ENCODE measurements at regions not wholly inside any gene's neighbourhood (a gene's known extent, or its start where the extent isn't known, plus 50 kb on each side); places are given as distances from the start of the nearest gene placed in this dataset.

DNA sequence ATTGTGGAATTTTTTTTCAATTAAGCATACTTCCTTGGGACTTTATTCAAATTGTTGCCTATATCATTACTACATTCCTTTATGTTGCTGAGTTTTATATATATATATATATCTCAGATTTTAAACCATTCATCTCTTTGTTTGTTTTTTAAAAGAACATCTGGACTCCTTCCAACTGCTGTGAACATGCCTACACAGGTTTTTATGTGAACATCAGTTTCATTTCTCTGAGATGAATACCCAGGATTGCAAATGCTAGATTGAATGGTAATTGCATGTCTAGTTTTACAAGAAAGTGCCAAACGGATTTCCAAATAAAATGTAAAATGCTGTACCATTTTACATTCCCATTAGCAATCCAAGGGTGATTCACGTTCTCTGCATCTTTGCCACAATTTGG is 1289.3 kb downstream of the HACE1 start:
- CTCF ChIA-PET (ENCODE audit: low intra/inter-chr PET ratio) = no interaction called here
- no peaks in the 10 kb centered on the region for H3K4me1 ChIP-seq (replicated peaks in 1 of 2; ENCODE audit: control insufficient read depth in 2 of 2, insufficient read depth in 2 of 2, low read length in 2 of 2)
- WGBS (ENCODE audit: insufficient coverage, low coverage, missing lambda C conversion rate) = 3% methylated on average over 2 of the region's 2 CpGs
- no peaks in the 10 kb centered on the region for H3K9me3 ChIP-seq (replicated peaks; ENCODE audit: control insufficient read depth, insufficient read depth, low read depth, low read length)
- H3K79me2 ChIP-seq (ENCODE audit: control insufficient read depth, insufficient read depth, low read length) = no peaks in the 10 kb centered on the region
- DNase-seq (ENCODE audit: extremely low read depth in 1 of 4, low spot score in 3 of 4) (no peak), FAIRE-seq (no peak), ATAC-seq (no peak)
- no peak overlapping the region for H3K4me2 ChIP-seq (ENCODE audit: insufficient read depth, low read length)
- no peaks in the 10 kb centered on the region for H3K9me1 ChIP-seq (ENCODE audit: control insufficient read depth, insufficient read depth, low read length)
- intact Hi-C loops (cut with micrococcal nuclease) (no loop called here), in situ Hi-C loops (cut with MboI) (no loop called here)
- no peaks in the 10 kb centered on the region for H4K20me1 ChIP-seq (replicated peaks; ENCODE audit: control insufficient read depth, insufficient read depth, low read length)
- POLR2A ChIA-PET = no interaction called here
- BruUV-seq (replicated peaks) = no TSS peak
- no peaks in the 10 kb centered on the region for H3K27me3 ChIP-seq (ENCODE audit: control insufficient read depth in 2 of 2, insufficient read depth in 2 of 2, low read length in 2 of 2)
- no peak for TF ChIP-seq NCOA4 (IDR thresholded peaks at IDR 0.05; ENCODE audit: partially characterized antibody)
- no peak for TF ChIP-seq MYC (IDR thresholded peaks at IDR 0.05; ENCODE audit: low read depth, low read length)
- no peak for TF ChIP-seq MYC (CRISPR knock-in tag; IDR thresholded peaks at IDR 0.05; ENCODE audit: borderline replicate concordance, low read depth)
- TF ChIP-seq, protein P1, sequence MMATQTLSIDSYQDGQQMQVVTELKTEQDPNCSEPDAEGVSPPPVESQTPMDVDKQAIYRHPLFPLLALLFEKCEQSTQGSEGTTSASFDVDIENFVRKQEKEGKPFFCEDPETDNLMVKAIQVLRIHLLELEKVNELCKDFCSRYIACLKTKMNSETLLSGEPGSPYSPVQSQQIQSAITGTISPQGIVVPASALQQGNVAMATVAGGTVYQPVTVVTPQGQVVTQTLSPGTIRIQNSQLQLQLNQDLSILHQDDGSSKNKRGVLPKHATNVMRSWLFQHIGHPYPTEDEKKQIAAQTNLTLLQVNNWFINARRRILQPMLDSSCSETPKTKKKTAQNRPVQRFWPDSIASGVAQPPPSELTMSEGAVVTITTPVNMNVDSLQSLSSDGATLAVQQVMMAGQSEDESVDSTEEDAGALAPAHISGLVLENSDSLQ (IDR thresholded peaks at IDR 0.05) = no peak
- TF ChIP-seq CBFB (CRISPR knock-in tag; IDR thresholded peaks at IDR 0.05) = no peak
- no peak for TF ChIP-seq ARNT (IDR thresholded peaks at IDR 0.05)
- no peak for TF ChIP-seq HBP1 (CRISPR knock-in tag; IDR thresholded peaks at IDR 0.05)
- no peak for TF ChIP-seq NONO (IDR thresholded peaks at IDR 0.05; ENCODE audit: low read depth in 2 of 2, low read length in 1 of 2)
- TF ChIP-seq SMAD4 (CRISPR knock-in tag; conservative IDR thresholded peaks at IDR 0.05) = no peak
- no peak for TF ChIP-seq STAG1 (CRISPR knock-in tag; IDR thresholded peaks at IDR 0.05; ENCODE audit: borderline replicate concordance)
- no peak for TF ChIP-seq NFATC3 (IDR thresholded peaks at IDR 0.05)
- no peak for TF ChIP-seq ZFPM2 (CRISPR knock-in tag; IDR thresholded peaks at IDR 0.05)
- no peak for TF ChIP-seq CHCHD3 (CRISPR knock-in tag; IDR thresholded peaks at IDR 0.05)
- TF ChIP-seq SETDB1 (IDR thresholded peaks at IDR 0.05; ENCODE audit: low read length) = no peak
- TF ChIP-seq ZKSCAN8 (CRISPR knock-in tag; IDR thresholded peaks at IDR 0.05) = no peak
- no peak for TF ChIP-seq ZNF830 (CRISPR knock-in tag; IDR thresholded peaks at IDR 0.05)
- TF ChIP-seq, protein P2, sequence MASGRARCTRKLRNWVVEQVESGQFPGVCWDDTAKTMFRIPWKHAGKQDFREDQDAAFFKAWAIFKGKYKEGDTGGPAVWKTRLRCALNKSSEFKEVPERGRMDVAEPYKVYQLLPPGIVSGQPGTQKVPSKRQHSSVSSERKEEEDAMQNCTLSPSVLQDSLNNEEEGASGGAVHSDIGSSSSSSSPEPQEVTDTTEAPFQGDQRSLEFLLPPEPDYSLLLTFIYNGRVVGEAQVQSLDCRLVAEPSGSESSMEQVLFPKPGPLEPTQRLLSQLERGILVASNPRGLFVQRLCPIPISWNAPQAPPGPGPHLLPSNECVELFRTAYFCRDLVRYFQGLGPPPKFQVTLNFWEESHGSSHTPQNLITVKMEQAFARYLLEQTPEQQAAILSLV (tag; IDR thresholded peaks at IDR 0.05) = no peak
- no peak for TF ChIP-seq RBM14 (IDR thresholded peaks at IDR 0.05; ENCODE audit: borderline replicate concordance, insufficient read depth, low read depth, low read length)
- TF ChIP-seq RCOR1 (IDR thresholded peaks at IDR 0.05; ENCODE audit: borderline replicate concordance in 1 of 2, low read depth in 2 of 2, low read length in 2 of 2) = no peak
- H3K9ac ChIP-seq (ENCODE audit: insufficient read depth in 1 of 2, low read depth in 2 of 2, low read length in 2 of 2) = no peak overlapping the region
- H3K4me3 ChIP-seq = no peak overlapping the region
- no peak overlapping the region for H2AFZ ChIP-seq (ENCODE audit: low read depth, low read length)
- no peak overlapping the region for H3K27ac ChIP-seq (ENCODE audit: extremely low read depth, low read depth, low read length)
- no peaks in the 10 kb centered on the region for H3K36me3 ChIP-seq (ENCODE audit: control insufficient read depth, insufficient read depth, low read length)
